Gastrocnemius medialis (tissue), 4 donors: ENCODE measurements at regions not wholly inside any gene's neighbourhood (a gene's known extent, or its start where the extent isn't known, plus 50 kb on each side); places are given as distances from the start of the nearest gene placed in this dataset.

Experiments used
- CTCF ChIP-seq, 5 experiments: fragments of 450-650 bp in 3 of 5; fragments of 200-600 bp in 2 of 5; sonication (generic) in 2 of 5; IDR thresholded peaks in 4 of 5; conservative IDR thresholded peaks in 1 of 5; 1 replicate in 4 of 5; 2 replicates in 1 of 5; pipeline ENCODE4 v1.5.1; 2016 to 2019; ENCODE audit warnings: antibody characterized with exemption in 5 of 5, mild to moderate bottlenecking in 3 of 5, moderate library complexity in 3 of 5
- POLR2A ChIP-seq, 2 donors: fragments of 450-650 bp; IDR thresholded peaks; one replicate each; pipeline ENCODE4 v1.6.1; 2017; ENCODE audit warnings: antibody characterized with exemption in 2 of 2, mild to moderate bottlenecking in 2 of 2, moderate library complexity in 2 of 2

DNA sequence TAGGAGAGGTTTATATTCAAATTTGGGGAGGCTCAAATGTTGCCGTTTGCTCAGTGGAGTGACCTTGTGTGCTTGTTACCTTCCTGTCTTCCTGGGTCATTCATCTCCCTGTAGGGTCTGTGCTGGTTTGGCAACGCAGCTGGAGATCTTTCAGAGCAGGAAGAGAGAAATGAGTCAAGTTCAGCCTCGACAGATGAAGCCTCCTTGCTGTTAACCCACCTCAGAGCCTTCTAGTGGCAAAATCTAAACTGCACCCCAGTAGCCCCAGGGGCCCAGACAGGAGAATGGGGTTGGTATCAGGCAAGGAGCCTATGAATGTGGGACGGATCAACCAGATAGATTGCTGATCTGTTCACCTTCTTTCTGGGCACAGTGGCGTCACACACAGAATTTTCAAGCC is 999.3 kb downstream of the VRK1 start:
- TF ChIP-seq CTCF (IDR thresholded peaks at IDR 0.05 in 4 of 5, conservative IDR thresholded peaks at IDR 0.05 in 1 of 5) = no peak
- no peak for TF ChIP-seq POLR2A (IDR thresholded peaks at IDR 0.05)
